Mesenchymal stem cell (in vitro differentiated cells and primary cell): ENCODE measurements at regions not wholly inside any gene's neighbourhood (a gene's known extent, or its start where the extent isn't known, plus 50 kb on each side); places are given as distances from the start of the nearest gene placed in this dataset.

Source experiments
- DNase-seq: peaks from one replicate; pipeline ENCODE4 v3.0.0-alpha.2; 2013
- H2AFZ ChIP-seq: one replicate; pipeline ENCODE4 v1.6.1; 2013; ENCODE audit warnings: low read depth, mild to moderate bottlenecking, control low read depth, inconsistent platforms, low read length, moderate library complexity
- H2AK5ac ChIP-seq: 2 replicates; pipeline ENCODE4 v1.6.1; 2013; ENCODE audit warnings: low read length, moderate library complexity, mild to moderate bottlenecking, inconsistent platforms; ENCODE audit not compliant: severe bottlenecking
- H2BK120ac ChIP-seq: one replicate; pipeline ENCODE4 v1.6.1; 2013; ENCODE audit warnings: low read depth, mild to moderate bottlenecking, inconsistent platforms, low read length, moderate library complexity
- H2BK12ac ChIP-seq, 2 experiments: one replicate each; pipeline ENCODE4 v1.6.1; 2013; ENCODE audit warnings: inconsistent platforms in 2 of 2, low read length in 2 of 2, mild to moderate bottlenecking in 2 of 2, moderate library complexity in 2 of 2, control low read depth in 1 of 2
- H2BK15ac ChIP-seq: one replicate; pipeline ENCODE4 v1.6.1; 2013; ENCODE audit warnings: mild to moderate bottlenecking, low read depth, inconsistent platforms; ENCODE audit not compliant: poor library complexity, severe bottlenecking
- H2BK5ac ChIP-seq: 2 replicates; pipeline ENCODE4 v1.6.1; 2013; ENCODE audit warnings: low read depth, mild to moderate bottlenecking, low read length, control low read depth, inconsistent platforms; ENCODE audit not compliant: poor library complexity, severe bottlenecking
- H3K14ac ChIP-seq, 2 experiments: one replicate each; pipeline ENCODE4 v1.6.1; 2013; ENCODE audit warnings: inconsistent platforms in 2 of 2, low read length in 2 of 2, control low read depth in 1 of 2, mild to moderate bottlenecking in 1 of 2, moderate library complexity in 1 of 2
- H3K18ac ChIP-seq, 2 experiments: one replicate each; pipeline ENCODE4 v1.6.1; 2013; ENCODE audit warnings: inconsistent platforms in 2 of 2, low read length in 2 of 2, control low read depth in 1 of 2, low read depth in 1 of 2, mild to moderate bottlenecking in 1 of 2
- H3K23ac ChIP-seq, 2 experiments: one replicate each; pipeline ENCODE4 v1.6.1; 2013; ENCODE audit warnings: inconsistent platforms in 2 of 2, low read length in 2 of 2, mild to moderate bottlenecking in 2 of 2, moderate library complexity in 2 of 2, control low read depth in 1 of 2
- H3K27ac ChIP-seq: 2 replicates; pipeline ENCODE4 v1.5.1; 2013; ENCODE audit warnings: mild to moderate bottlenecking, moderate library complexity, low read length, control low read depth, inconsistent platforms; ENCODE audit not compliant: poor library complexity, severe bottlenecking
- H3K27me3 ChIP-seq, 2 experiments: 2 replicates each; pipeline versions ENCODE4 v1.6.1 to v1.7.0; 2013; ENCODE audit warnings: low read length in 2 of 2, mild to moderate bottlenecking in 2 of 2, moderate library complexity in 2 of 2, control low read depth in 1 of 2, inconsistent platforms in 1 of 2; ENCODE audit not compliant: control insufficient read depth in 1 of 2, insufficient read depth in 1 of 2
- H3K36me3 ChIP-seq, 2 experiments: 2 replicates each; pipeline versions ENCODE4 v1.6.1 to v1.7.0; 2013; ENCODE audit warnings: low read length in 2 of 2, control low read depth in 1 of 2, inconsistent platforms in 1 of 2, low read depth in 1 of 2, mild to moderate bottlenecking in 1 of 2; ENCODE audit not compliant: insufficient read depth in 2 of 2, control insufficient read depth in 1 of 2
- H3K4ac ChIP-seq, 2 experiments: one replicate each; pipeline ENCODE4 v1.6.1; 2013; ENCODE audit warnings: inconsistent platforms in 2 of 2, low read length in 2 of 2, mild to moderate bottlenecking in 2 of 2, moderate library complexity in 2 of 2, control low read depth in 1 of 2, low read depth in 1 of 2
- H3K4me1 ChIP-seq: 2 replicates; pipeline ENCODE4 v1.6.1; 2013; ENCODE audit warnings: low read depth, low read length, control low read depth; ENCODE audit not compliant: control insufficient read depth, insufficient read depth
- H3K4me2 ChIP-seq: 2 replicates; pipeline ENCODE4 v1.6.1; 2013; ENCODE audit warnings: low read length, mild to moderate bottlenecking, inconsistent platforms; ENCODE audit not compliant: poor library complexity, severe bottlenecking
- H3K4me3 ChIP-seq, 2 experiments: 2 replicates each; pipeline versions ENCODE4 v1.5.1 to v1.7.0; 2013; ENCODE audit warnings: low read length in 2 of 2, mild to moderate bottlenecking in 2 of 2, control low read depth in 1 of 2, low read depth in 1 of 2; ENCODE audit not compliant: insufficient read depth in 1 of 2
- H3K79me1 ChIP-seq: replicated peaks from 2 replicates; pipeline ENCODE4 v1.6.1; 2013; ENCODE audit warnings: mild to moderate bottlenecking, control low read depth, low read length, inconsistent platforms; ENCODE audit not compliant: poor library complexity, severe bottlenecking
- H3K9ac ChIP-seq: 2 replicates; pipeline ENCODE4 v1.7.0; 2013; ENCODE audit warnings: mild to moderate bottlenecking, low read length, moderate library complexity
- H3K9me3 ChIP-seq: 2 replicates; pipeline ENCODE4 v1.7.0; 2013; ENCODE audit warnings: mild to moderate bottlenecking, low read length; ENCODE audit not compliant: control insufficient read depth
- H4K8ac ChIP-seq: one replicate; pipeline ENCODE4 v1.6.1; 2013; ENCODE audit warnings: inconsistent platforms, mild to moderate bottlenecking, low read length, moderate library complexity
- H4K91ac ChIP-seq: one replicate; pipeline ENCODE4 v1.6.1; 2013; ENCODE audit warnings: mild to moderate bottlenecking, low read length, inconsistent platforms
- WGBS: methylation state at CpG from one replicate; pipeline ENCODE4 v1.1.7; 2013; ENCODE audit warnings: mixed read lengths; 5-methylcytosine and 5-hydroxymethylcytosine counted together

DNA sequence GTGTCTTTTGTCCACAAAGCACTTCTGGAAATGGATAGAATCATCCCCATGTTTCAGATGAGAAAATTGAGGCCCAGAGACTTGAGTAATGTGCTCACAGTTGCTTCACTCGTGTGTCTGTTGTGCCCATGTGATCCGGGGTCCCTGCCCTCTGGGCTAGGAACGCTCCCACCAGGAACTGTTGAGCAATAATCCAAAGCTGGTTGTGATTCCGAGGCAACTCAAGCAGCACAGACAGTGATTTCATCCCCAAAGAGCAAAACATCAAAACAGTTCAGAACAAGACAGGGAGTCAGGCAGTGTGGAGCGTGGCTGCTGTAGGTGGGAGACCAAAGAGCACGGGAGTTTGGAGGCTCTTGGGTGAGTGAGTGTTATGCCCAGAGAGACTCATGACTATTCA lies 205.0 kb upstream of the ASIC2 start:
- Histone ChIP-seq H2BK15ac (no peak overlapping the region), H2BK5ac (no peak overlapping the region), H2AK5ac (no peak overlapping the region), H3K9ac (no peak overlapping the region), H2BK120ac (peak overlapping the region; percentile 9), H2AFZ (no peak overlapping the region), H3K4me1 (no peaks in the 10 kb centered on the region), H3K27me3 (peaks cover 0 to 56% of the 10 kb centered on the region in 2 experiments), H4K91ac (no peak overlapping the region), H3K9me3 (peaks cover 6% of the 10 kb centered on the region), H3K23ac (no peak overlapping the region), H3K14ac (no peak overlapping the region), H4K8ac (no peak overlapping the region), H3K18ac (peak overlapping the region in 1 of 2 experiments; percentile 59), H3K4ac (peak overlapping the region in 1 of 2 experiments; percentile 53), H3K27ac (no peak overlapping the region), H3K36me3 (no peaks in the 10 kb centered on the region), H3K4me2 (no peak overlapping the region), H3K4me3 (no peak overlapping the region), H3K79me1 (no peaks in the 10 kb centered on the region), H2BK12ac (peak overlapping the region in 1 of 2 experiments; percentile 19)
- 43% methylated on average over 5 of the region's 6 CpGs for WGBS
- DNase-seq = peak; percentile 74

DNA sequence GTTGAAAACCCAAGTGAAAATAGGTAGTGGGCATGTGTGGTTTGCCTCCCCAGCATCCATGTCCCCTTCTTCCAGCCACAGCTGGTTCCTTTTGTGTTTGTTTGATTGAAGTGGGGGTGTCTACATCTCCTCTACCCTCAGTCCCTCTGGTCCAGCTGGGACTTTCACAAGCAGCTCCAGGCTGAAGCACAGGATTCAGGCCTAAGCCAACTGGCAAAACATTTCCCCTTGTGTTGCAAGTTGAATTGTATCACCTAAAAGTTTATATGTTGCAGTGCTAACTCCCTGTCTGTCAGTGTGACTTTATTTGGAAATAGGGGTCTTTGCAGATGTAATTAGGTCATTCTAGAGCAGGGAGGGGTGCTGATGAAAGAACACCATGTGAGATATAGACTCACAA lies 205.9 kb upstream of the ASIC2 start:
- H3K4me3 ChIP-seq = no peak overlapping the region
- H3K27me3 ChIP-seq = peaks cover 0 to 65% of the 10 kb centered on the region in 2 experiments
- H2BK120ac ChIP-seq = no peak overlapping the region
- H2BK12ac ChIP-seq = peak overlapping the region; percentile 32 to 83
- no peak overlapping the region for H2AFZ ChIP-seq
- H3K9ac ChIP-seq = no peak overlapping the region
- peak overlapping the region in 1 of 2 experiments; percentile 19 for H3K4ac ChIP-seq
- no peak overlapping the region for H4K8ac ChIP-seq
- H3K36me3 ChIP-seq = no peaks in the 10 kb centered on the region
- H3K9me3 ChIP-seq = peaks cover 7% of the 10 kb centered on the region
- no peaks in the 10 kb centered on the region for H3K79me1 ChIP-seq
- H3K14ac ChIP-seq = no peak overlapping the region
- H3K23ac ChIP-seq = no peak overlapping the region
- no peak overlapping the region for H2BK15ac ChIP-seq
- peak overlapping the region; percentile 70 for H4K91ac ChIP-seq
- no peak overlapping the region for H2AK5ac ChIP-seq
- H3K18ac ChIP-seq = peak overlapping the region; percentile 15 to 61
- DNase-seq = no peak
- no peak overlapping the region for H3K4me2 ChIP-seq
- H3K27ac ChIP-seq = no peak overlapping the region
- no peak overlapping the region for H2BK5ac ChIP-seq
- no peaks in the 10 kb centered on the region for H3K4me1 ChIP-seq

DNA sequence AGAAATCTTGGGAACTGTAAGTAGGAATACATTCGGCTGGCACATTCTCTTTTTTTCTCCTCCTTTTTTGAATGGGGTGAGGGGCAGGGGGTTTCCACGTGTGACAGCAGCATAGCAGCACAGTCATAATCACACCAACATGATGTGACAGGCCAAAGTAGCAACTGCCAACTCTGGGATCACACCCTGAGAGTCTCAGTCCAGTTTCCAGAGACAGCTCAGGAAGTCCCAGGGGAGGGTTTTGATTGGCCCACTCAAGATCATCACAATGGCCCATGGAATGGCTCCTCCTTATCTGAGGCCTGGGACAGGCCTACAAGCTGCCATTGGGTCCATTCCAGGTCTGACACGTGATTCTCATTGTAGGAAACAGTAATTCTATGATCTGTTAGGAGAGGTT lies 207.1 kb upstream of the ASIC2 start:
- peak overlapping the region; percentile 76 for H2BK15ac ChIP-seq
- H4K8ac ChIP-seq = no peak overlapping the region
- no peak overlapping the region for H2BK120ac ChIP-seq
- no peaks in the 10 kb centered on the region for H3K4me1 ChIP-seq
- H3K18ac ChIP-seq = no peak overlapping the region
- no peaks in the 10 kb centered on the region for H3K79me1 ChIP-seq
- H3K36me3 ChIP-seq = no peaks in the 10 kb centered on the region
- H3K14ac ChIP-seq = no peak overlapping the region
- peak overlapping the region; percentile 67 to 76 for H2BK12ac ChIP-seq
- WGBS = 72% methylated on average over 3 of the region's 3 CpGs
- no peak overlapping the region for H2BK5ac ChIP-seq
- no peak overlapping the region for H2AFZ ChIP-seq
- peaks cover 7% of the 10 kb centered on the region for H3K9me3 ChIP-seq
- no peak overlapping the region for H3K27ac ChIP-seq
- no peak overlapping the region for H2AK5ac ChIP-seq
- no peak overlapping the region for H3K9ac ChIP-seq
- H3K23ac ChIP-seq = no peak overlapping the region
- no peak overlapping the region for H3K4me3 ChIP-seq
- peak overlapping the region in 1 of 2 experiments; percentile 30 for H3K4ac ChIP-seq
- H3K4me2 ChIP-seq = no peak overlapping the region
- peaks cover 0 to 72% of the 10 kb centered on the region in 2 experiments for H3K27me3 ChIP-seq
- H4K91ac ChIP-seq = peak overlapping the region; percentile 65
- DNase-seq = no peak

DNA sequence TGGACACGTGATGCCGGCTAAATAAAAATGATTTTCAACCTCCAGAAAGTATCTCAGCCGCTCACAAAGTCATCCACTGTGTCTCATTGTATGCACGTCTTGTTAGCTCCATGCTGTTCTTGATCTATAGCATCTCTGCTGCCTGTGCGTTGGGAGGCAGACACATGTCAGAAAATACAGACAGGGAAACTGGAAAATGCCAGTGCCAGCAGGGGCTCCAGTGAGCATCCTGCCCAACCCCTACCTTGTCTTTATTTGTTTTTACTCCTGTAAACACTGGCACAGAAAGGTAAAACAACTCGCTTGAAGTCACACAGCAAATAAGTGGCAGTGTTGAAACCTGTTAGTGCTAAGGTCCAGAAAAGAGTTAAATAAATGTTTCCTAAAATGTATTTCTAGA lies 208.1 kb upstream of the ASIC2 start:
- no peak overlapping the region for H3K27ac ChIP-seq

More for the DNA sequence above, 208.1 kb upstream of the ASIC2 start:
- peaks cover 7% of the 10 kb centered on the region for H3K9me3 ChIP-seq
- H2AFZ ChIP-seq = no peak overlapping the region
- no peak overlapping the region for H2AK5ac ChIP-seq
- no peak overlapping the region for H3K23ac ChIP-seq
- H3K9ac ChIP-seq = no peak overlapping the region
- H3K4me2 ChIP-seq = no peak overlapping the region
- H3K4me1 ChIP-seq = no peaks in the 10 kb centered on the region
- H3K79me1 ChIP-seq = no peaks in the 10 kb centered on the region
- H3K18ac ChIP-seq = no peak overlapping the region
- peaks cover 0 to 72% of the 10 kb centered on the region in 2 experiments for H3K27me3 ChIP-seq
- H4K91ac ChIP-seq = no peak overlapping the region
- no peak for DNase-seq
- H3K36me3 ChIP-seq = no peaks in the 10 kb centered on the region
- no peak overlapping the region for H2BK5ac ChIP-seq
- no peak overlapping the region for H2BK15ac ChIP-seq
- WGBS = 92% methylated on average over 6 of the region's 6 CpGs
- H3K14ac ChIP-seq = no peak overlapping the region
- no peak overlapping the region for H3K4me3 ChIP-seq
- H3K4ac ChIP-seq = no peak overlapping the region
- H2BK120ac ChIP-seq = no peak overlapping the region
- H4K8ac ChIP-seq = no peak overlapping the region
- H2BK12ac ChIP-seq = peak overlapping the region; percentile 2 to 15
